GM12865 (cell line): ENCODE measurements at regions not wholly inside any gene's neighbourhood (a gene's known extent, or its start where the extent isn't known, plus 50 kb on each side); places are given as distances from the start of the nearest gene placed in this dataset.

Experiments used
- DNase-seq: peaks from one replicate; pipeline ENCODE4 v3.0.0; 2010; ENCODE audit warnings: low read depth
- H3K4me3 ChIP-seq: 2 replicates; pipeline ENCODE4 v1.5.1; 2011; ENCODE audit warnings: mild to moderate bottlenecking, low read depth, low read length, control low read depth
- TF ChIP-seq, protein P1 (sequence below): IDR thresholded peaks from 2 replicates; pipeline ENCODE4 v1.5.1; 2011; ENCODE audit warnings: low read length, control low read depth, low read depth, inconsistent platforms; ENCODE audit not compliant: insufficient read depth; ENCODE audit errors: missing control alignments

DNA sequence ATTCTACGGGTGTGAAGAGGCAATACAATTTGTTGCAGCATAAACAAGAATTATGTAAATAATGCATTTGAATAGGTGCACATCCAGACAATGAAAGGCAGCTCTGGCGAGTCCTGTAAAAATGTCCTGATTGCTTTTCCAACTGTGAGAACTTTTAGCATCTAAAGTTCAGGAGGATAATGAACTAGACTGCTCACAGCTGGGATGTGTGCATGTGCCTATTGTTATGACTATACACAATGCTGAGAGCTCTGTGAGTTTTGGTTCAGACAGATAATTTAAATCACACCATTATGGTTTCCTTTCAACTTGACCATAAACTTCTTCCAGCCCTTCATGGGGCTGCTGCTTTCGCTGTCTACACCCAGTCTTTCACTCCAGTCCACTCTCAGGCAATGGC, 99.9 kb downstream of the PLK2 start:
- DNase-seq, result no peak
- TF ChIP-seq, protein P1, sequence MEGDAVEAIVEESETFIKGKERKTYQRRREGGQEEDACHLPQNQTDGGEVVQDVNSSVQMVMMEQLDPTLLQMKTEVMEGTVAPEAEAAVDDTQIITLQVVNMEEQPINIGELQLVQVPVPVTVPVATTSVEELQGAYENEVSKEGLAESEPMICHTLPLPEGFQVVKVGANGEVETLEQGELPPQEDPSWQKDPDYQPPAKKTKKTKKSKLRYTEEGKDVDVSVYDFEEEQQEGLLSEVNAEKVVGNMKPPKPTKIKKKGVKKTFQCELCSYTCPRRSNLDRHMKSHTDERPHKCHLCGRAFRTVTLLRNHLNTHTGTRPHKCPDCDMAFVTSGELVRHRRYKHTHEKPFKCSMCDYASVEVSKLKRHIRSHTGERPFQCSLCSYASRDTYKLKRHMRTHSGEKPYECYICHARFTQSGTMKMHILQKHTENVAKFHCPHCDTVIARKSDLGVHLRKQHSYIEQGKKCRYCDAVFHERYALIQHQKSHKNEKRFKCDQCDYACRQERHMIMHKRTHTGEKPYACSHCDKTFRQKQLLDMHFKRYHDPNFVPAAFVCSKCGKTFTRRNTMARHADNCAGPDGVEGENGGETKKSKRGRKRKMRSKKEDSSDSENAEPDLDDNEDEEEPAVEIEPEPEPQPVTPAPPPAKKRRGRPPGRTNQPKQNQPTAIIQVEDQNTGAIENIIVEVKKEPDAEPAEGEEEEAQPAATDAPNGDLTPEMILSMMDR, result no peak
- no peak overlapping the region for H3K4me3 ChIP-seq

DNA sequence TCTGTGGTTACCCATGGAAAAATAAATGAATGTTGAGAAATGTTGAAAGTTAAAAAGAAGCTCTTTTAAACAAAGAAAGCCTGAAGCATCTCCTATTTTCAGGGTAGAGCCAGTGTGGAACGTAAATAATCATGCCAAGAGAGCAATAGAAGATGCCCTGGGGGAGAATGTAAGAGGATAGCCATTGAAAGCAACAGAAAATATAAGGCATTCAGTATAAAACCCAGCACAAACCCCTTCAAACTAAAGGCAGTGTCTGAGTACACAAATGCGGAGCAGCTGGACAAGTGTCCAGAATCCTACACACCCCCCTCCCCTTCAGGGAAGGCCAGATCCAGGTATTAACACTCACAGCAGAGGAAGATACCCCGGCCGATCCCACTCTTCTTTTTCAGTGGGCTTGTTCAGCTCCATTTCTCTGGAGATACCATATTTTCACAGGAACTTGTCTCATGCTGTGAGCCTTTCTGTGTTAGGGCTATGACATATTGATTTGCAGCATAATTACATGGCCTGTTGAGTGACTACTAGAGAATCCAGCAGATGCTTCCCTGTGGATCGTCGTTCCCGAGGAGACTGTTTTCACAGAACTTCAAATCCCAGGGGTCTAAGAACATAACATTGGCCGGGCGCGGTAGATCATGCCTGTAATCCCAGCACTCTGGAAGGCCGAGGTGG, 101.2 kb downstream of the PLK2 start:
- no peak overlapping the region for H3K4me3 ChIP-seq
- DNase-seq, result no peak
- TF ChIP-seq, protein P1, result no peak

DNA sequence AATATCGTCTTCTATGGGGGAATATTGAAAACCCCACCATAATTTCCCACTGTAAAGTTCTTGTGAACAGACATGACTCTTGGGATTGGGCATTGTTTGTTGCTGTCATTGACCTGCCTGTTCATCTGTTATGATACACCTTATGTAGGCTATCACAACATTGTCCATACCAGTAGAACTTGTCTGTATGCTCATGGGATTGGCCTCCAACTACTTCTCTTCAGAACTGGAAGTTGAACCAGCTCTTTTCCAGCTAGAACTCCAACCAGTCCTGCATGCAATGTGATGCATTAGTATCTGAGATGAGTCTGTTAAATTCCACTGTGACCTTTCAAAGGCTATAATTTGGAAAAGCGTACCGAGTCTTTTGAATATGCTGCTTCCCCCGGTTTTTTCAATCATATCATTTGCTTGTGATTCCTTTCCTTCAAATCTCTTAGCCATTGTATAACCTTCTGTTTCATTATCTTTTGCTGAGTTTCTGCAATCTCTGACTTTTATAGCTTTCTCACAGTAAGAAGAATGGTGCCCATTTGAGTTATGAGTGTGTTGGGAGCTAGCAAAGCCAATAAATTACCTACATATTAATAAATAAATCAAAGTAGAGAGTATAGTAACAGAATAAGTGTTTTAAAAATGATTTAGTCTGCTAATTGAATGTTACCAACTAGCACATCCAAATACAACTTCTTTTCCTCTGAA, 101.9 kb downstream of the PLK2 start:
- H3K4me3 ChIP-seq, result no peak overlapping the region
- TF ChIP-seq, protein P1, result no peak
- DNase-seq, result no peak

DNA sequence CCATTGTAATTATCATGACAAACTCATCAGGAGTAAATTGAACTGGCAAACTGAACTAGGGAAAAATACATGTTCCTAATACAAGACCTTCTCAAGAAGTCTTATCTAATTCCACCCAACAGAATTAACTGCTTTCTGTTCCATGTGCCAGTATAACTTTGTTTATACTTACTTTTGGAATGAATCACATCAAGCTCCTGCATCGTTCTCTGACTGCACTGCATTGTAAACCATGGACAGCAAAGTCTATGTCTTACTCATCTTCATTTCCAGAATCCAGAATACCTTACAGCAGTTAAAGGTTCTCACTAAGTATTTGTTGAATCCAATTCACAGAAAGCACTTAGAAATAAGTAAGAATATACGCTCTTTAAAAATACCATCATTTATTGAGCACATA, 102.8 kb downstream of the PLK2 start:
- TF ChIP-seq, protein P1, result no peak
- no peak overlapping the region for H3K4me3 ChIP-seq
- no peak for DNase-seq

DNA sequence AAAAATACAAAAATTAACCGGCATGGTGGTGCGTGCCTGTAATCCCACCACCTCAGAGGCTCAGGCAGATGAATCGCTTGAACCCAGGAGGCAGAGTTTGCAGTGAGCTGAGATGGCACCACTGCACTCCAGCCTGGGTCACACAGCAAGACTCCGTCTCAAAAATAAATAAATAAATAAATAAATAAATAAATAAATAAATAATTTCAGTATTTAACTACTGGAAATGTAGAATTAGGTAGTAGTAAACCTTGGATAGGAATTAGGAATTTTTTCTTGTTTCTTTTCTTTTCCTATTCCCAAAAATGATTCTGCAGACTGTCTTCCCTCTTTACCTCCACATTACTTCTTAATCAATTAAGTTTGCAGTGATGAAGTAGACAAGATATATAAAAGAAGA, 103.2 kb downstream of the PLK2 start:
- H3K4me3 ChIP-seq, result no peak overlapping the region
- TF ChIP-seq, protein P1, result no peak
- DNase-seq, result no peak

DNA sequence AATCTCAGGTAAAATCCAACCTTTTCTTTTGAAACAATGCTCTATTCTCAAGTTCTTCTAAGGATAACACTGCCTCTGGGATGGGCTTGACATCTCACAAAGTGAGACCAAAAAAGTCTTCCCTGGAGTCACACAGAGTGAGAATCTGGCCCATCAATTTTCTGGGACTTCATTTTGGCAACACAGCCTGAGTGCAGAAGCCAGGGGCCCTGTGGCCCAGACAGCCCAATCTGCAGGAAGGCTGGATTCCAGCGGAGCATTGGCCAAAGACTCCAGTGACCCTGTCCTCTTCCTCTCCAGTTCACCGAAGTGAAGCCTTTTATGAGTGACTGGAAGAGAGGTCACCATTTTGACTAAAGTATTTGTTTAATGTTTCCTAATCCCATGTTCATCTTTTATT, 105.1 kb downstream of the PLK2 start:
- TF ChIP-seq, protein P1, result no peak
- DNase-seq, result no peak
- no peak overlapping the region for H3K4me3 ChIP-seq
